NCI-H2196 (cell line): ENCODE measurements at regions not wholly inside any gene's neighbourhood (a gene's known extent, or its start where the extent isn't known, plus 50 kb on each side); places are given as distances from the start of the nearest gene placed in this dataset.

Source experiments
- DNase-seq: peaks from one replicate; lab custom pipeline; 2025; ENCODE audit not compliant: unreplicated experiment; lab: John Stamatoyannopoulos, UW

GRCh38 chr3:72698154-72698917, 149.9 kb downstream of the SHQ1 start:
- no peak for DNase-seq

GRCh38 chr3:72697717-72698116, 150.5 kb downstream of the SHQ1 start:
- DNase-seq = no peak

- DNase-seq = no peak
Observed at GRCh38 chr3:72696815-72697214, 151.4 kb downstream of the SHQ1 start.

GRCh38 chr3:72694398-72694797, 153.8 kb downstream of the SHQ1 start:
- no peak for DNase-seq

GRCh38 chr3:72692990-72693389, 155.3 kb downstream of the SHQ1 start:
- no peak for DNase-seq

- DNase-seq = no peak
Observed at GRCh38 chr3:72690629-72691028, 157.6 kb downstream of the SHQ1 start.

GRCh38 chr3:72682936-72683452, 165.3 kb downstream of the SHQ1 start:
- no peak for DNase-seq

GRCh38 chr3:72681598-72681997, 166.6 kb downstream of the SHQ1 start:
- no peak for DNase-seq

- DNase-seq = no peak
Observed at GRCh38 chr3:72680766-72681165, 167.5 kb downstream of the SHQ1 start.

GRCh38 chr3:72679540-72680198, 168.6 kb downstream of the SHQ1 start:
- DNase-seq = peak; percentile 45

GRCh38 chr3:72678867-72679266, 169.4 kb downstream of the SHQ1 start:
- DNase-seq = no peak

- no peak for DNase-seq
Observed at GRCh38 chr3:72678380-72678779, 169.9 kb downstream of the SHQ1 start.

- DNase-seq = no peak
Observed at GRCh38 chr3:72675243-72675642, 173.0 kb downstream of the SHQ1 start.

- no peak for DNase-seq
Observed at GRCh38 chr3:72673011-72673771, 175.1 kb downstream of the SHQ1 start.

- no peak for DNase-seq
Observed at GRCh38 chr3:72669224-72669623, 179.0 kb downstream of the SHQ1 start.

GRCh38 chr3:72666447-72666755, 181.8 kb downstream of the SHQ1 start:
- no peak for DNase-seq

GRCh38 chr3:72665701-72666446, 182.4 kb downstream of the SHQ1 start:
- no peak for DNase-seq

GRCh38 chr3:72665103-72665502, 183.1 kb downstream of the SHQ1 start:
- no peak for DNase-seq

- DNase-seq = no peak
Observed at GRCh38 chr3:72664184-72664975, 183.9 kb downstream of the SHQ1 start.

GRCh38 chr3:72663429-72663828, 184.8 kb downstream of the SHQ1 start:
- peak; percentile 66 for DNase-seq
